ENCODE measurements at regions not wholly inside any gene's neighbourhood (a gene's known extent, or its start where the extent isn't known, plus 50 kb on each side); places are given as distances from the start of the nearest gene placed in this dataset.

- no peak for DNase-seq (ENCODE audit: low read depth, low spot score)
Observed at GRCh38 chr18:67380867-67381266, 135.7 kb downstream of the DSEL start.

- no peak for DNase-seq (ENCODE audit: low read depth, low spot score)
Observed at GRCh38 chr18:67379981-67380380, 136.5 kb downstream of the DSEL start.

DNA sequence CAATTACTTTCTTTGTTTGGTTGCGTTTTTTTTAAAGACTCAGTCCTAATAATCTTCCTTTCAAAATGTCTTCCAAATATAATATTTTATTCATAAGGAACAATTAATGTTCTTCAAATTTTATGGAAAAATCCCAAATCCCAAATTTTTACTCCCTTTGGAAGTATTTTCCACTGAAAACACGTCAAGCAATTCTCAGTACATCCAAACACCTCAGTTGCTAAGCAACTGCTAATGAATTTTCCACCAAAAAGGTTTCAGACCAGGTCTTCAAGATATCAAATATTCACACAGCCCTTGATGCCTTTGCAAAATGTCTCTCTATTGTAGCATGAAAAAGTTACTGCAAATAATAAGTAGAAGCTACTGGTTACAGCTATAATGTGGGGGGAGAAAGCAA lies 140.1 kb downstream of the DSEL start:
- DNase-seq (ENCODE audit: low read depth, low spot score) = no peak

DNA sequence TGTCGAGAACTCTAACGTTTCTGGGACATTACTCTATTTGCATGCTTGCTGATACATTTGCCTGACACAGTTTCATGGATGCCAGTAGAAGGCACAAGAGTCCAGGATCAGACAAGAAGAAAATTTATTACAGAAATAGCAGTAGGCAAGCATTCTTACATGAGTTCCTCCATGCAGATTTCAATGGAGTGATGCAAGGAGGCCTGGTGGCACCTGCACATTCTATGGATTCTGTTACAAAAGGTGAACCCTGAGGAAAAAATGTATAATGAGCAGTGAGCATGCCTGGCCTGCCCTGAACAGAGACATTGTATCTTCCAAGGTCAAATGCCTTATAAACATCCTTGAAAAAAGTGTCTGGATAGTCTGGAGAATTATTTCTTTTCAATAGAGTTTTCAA lies 142.9 kb downstream of the DSEL start:
- DNase-seq (ENCODE audit: low read depth, low spot score) = no peak

GRCh38 chr18:67367540-67367939 lies 149.0 kb downstream of the DSEL start:
- DNase-seq (ENCODE audit: low read depth, low spot score) = no peak

DNA sequence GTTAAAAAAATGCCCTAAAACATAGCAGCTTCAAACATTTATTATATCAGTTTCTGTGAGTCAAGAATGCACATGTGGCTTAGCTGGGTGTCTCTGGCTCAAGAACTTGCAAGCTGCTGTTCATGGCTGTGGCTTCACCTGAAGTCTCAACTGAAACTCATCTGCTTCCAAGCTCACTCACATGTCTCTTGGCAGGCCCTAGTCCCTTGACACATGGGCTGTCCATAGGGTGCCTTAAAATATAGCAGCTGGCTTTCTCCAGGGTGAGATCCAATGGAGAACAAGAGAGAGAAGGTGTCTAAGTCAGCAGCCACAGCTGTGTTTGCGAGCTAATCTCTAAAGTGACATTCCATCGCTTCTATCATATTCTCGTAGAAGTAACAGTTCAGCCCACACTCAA lies 152.8 kb downstream of the DSEL start:
- no peak for DNase-seq (ENCODE audit: low read depth, low spot score)

GRCh38 chr18:67362906-67363305 lies 153.6 kb downstream of the DSEL start:
- DNase-seq (ENCODE audit: low read depth, low spot score) = no peak

DNA sequence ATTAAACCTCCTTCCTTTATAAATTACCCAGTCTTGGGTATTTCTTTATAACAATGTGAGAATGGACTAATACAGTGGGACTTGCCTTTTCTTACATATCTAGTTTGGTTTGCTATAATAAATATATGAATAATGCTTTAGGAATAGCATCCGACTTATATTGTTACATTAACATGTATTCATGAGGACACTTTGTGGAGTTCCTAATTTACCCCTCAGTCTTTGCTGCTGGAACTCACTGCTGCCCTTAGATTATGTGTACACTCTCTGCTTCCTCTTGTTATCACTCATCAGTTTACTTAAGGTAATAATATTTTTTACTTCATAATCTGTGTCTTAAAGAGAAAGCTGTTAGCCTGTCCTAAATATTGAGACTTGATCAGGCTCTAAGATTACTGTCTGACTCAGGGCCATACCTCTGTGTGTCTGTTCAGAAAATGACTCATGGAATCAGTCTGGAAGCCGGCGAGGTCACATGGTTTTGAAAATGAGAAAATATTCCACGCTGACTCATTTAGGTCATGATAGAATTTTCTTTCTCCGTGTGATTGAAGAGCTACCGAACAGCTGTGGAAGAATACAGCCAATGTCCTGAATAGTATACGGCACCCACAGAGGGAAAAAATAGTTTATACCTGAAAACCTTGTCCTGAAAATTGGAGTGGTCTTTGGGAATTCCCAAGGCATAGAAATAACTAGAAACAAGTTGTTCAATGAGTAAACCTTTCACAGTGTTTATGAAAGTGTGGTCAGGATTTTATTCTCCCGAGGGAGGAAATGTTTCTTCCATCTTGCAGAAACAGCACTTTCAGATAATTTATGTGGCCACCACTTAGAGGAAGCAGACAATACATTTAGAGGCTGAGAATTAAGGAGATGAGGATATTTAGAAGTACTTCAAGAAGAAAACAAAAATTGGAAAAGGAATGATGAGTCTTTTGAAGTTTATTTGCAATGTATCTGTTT lies 156.4 kb downstream of the DSEL start:
- no peak for DNase-seq (ENCODE audit: low read depth, low spot score)

DNA sequence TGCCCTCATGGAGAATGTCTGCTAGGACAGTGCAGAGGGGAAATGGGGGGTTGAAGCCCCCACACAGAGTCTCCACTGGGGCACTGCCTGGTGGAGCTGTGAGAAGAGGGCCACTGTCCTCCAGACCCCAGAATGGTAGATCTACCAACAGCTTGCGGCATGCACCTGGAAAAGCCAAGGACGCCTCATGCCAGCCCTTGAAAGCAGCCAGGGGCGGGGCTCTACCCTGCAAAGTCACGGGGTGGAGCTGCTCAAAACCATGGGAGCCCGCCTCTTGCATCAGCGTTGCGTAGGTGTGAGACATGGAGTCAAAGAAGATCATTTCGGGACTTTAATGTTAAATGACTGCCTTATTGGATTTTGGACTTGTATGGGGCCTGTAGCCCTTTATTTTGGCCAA lies 157.6 kb downstream of the DSEL start:
- DNase-seq (ENCODE audit: low read depth, low spot score) = no peak

DNA sequence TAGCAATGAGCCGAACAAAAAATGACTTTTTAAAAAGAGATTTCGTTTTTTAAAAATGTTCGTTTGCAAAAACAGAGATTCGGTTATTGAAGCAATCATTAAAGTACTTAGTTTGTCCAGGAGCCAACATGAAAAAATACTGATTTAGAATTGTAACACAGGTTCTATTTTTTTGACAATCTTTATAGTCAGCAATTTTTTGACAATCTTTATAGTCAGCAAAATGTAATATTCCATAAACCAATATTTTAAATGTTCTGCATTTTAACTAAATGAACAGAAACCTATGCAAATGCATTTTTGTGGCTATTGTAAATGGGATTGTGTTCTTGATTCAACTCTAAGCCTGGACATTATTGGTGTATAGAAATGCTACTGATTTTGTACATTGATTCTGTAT lies 161.8 kb downstream of the DSEL start:
- DNase-seq (ENCODE audit: low read depth, low spot score) = no peak

GRCh38 chr18:67354091-67354490 lies 162.4 kb downstream of the DSEL start:
- no peak for DNase-seq (ENCODE audit: low read depth, low spot score)

DNA sequence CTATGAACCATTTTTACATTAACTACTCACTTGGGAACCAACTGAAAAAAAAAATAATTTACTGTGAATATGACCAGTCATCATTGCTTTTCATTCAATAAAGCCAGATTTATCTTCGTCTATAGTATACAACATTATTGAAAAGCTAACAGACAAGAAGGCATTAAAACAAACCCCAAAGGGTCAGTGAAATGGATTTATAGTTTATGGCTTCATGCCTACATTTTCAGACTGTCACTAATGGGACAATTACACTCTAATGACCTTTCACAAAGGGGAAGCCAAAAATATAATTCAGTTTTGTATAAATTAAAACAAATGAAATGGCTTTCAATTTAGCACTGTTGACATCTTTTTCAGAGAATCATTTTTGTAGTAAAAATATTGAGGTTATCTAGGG lies 169.1 kb downstream of the DSEL start:
- no peak for DNase-seq (ENCODE audit: low read depth, low spot score)

- DNase-seq (ENCODE audit: low read depth, low spot score) = no peak
Observed at GRCh38 chr18:67342159-67342558, 174.4 kb downstream of the DSEL start.

DNA sequence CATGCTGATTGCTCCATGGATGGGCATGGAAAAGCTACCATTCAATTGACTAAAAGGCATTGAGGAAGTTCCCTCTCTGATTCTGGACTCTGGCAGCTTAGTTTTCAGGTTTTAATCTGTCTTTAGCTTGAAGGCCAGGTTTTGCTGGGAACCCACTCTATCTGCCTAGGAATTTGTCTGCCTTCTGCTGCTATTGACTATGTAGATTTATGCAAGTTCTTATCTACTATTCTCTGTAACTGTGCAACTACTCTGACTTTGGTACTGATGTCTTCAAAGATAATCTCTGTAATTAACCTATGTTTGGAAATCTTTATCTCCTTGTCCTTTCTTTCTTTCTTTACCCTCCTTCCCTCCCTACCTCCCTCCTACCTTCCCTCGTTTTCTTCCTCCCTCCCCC lies 178.8 kb downstream of the DSEL start:
- no peak for DNase-seq (ENCODE audit: low read depth, low spot score)

DNA sequence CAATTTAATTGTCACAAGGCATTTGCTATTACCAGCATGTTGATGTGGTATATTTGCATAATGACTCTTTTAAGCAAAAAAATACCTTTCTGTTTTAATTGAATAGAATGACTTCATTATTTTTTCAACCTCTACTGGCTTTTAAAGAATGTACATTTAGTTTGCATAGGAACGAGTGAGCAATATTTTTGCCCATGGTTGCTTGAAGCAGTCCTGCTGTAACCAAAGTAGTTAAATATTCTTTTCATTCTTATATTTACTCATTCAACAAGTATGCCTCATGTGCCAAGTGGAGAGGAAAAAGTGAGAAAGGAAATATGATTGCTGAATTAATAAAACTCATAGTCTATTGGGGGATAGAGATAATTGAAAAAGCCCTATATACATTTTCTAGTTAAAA lies 184.7 kb downstream of the DSEL start:
- no peak for DNase-seq (ENCODE audit: low read depth, low spot score)

DNA sequence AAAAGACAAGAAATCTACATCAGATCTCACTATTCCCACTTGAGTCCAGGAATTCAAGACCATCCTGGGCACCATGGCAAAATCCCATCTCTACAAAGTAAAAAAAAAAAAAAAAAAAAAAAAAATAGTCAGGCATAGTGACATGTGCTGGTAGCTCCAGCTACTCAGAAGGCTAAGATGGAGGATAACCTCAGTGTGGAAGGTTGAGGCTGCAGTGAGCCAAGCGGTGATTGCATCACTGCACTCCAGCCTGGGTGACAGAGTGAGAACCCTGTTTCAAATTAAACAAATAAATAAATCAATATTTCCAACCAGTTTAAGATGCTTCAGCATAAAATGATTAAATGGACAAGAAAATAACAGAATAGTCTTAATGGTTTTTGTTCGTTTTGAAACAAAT lies 197.4 kb downstream of the DSEL start:
- DNase-seq (ENCODE audit: low read depth, low spot score) = no peak

GRCh38 chr18:67318651-67319050 lies 197.9 kb downstream of the DSEL start:
- no peak for DNase-seq (ENCODE audit: low read depth, low spot score)

DNA sequence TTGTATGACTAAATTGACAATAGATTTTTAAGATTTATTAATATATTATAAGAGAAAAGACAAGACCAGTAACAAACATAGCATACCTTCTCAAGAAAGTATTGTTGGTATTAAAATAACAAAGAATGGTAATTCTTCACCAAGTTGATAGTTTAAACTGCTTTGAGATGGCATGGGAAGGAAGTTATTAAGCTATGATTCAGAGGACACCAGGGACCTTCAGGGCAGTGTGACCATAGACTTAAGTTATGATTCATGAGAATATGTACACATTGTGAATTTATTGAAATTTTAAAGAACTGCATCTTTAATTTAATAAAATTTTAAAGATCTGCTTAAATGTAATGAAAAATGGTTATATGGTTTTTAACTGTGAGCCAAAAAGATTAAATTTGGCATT lies 205.7 kb downstream of the DSEL start:
- no peak for DNase-seq (ENCODE audit: low read depth, low spot score)

- no peak for DNase-seq (ENCODE audit: low read depth, low spot score)
Observed at GRCh38 chr18:67308819-67309218, 207.7 kb downstream of the DSEL start.

- DNase-seq (ENCODE audit: low read depth, low spot score) = no peak
Observed at GRCh38 chr18:67305466-67305865, 211.1 kb downstream of the DSEL start.

DNA sequence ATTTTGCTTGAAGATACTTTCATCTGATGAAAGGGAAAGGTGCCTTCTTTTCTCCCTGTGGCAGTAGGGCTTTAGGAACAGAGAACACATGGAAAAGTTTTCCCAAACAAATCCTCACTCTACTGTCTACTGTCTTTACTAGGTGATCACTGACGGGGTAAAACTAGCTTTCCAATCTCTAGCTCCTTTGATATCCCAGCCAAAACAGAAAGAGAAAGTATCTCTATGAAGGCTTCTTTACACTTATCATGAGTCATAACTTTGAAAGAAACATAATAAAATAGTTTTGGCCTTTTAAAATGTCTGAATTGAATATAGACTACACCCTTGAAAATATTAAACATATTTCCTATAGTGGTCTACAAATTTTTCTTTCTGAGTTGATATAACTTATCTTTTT lies 214.5 kb downstream of the DSEL start:
- DNase-seq (ENCODE audit: low read depth, low spot score) = no peak

DNA sequence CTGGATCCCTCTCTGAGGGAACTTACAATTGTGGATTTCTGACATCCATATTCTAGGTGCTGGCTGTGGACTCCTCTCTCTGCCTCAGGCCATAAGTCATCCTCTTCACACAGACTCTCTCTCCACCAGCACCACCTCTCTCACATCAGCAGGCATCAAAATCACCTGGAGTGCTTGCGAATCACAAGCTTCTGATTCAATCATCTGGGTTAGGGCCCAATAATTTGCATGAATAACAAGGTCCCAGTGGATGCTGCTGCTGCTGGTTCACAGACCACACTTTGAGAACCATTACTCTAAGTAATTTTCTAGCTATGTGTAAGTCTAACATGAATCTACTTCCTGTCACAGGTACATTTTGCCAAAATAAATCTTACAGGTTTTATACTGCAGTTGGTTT lies 214.9 kb downstream of the DSEL start:
- DNase-seq (ENCODE audit: low read depth, low spot score) = no peak

DNA sequence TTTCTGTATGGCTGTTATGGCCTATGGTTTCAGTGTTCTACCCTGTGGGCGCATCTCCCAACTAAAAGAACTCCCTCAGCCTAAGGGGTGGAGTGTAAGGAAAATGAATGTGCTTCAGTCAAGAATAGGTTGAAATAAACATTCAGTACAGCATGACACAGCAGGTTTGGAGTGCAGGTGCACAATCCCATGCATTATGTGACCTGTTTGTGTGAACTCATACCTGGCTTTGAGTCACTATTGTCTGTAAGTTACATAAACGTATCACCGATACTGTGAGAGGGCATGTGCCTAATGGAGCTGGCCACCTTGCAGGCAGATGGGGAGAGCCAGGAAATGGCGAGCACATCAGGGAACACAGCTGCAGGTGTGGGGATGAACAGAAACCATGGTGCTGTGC lies 216.0 kb downstream of the DSEL start:
- DNase-seq (ENCODE audit: low read depth, low spot score) = no peak

DNA sequence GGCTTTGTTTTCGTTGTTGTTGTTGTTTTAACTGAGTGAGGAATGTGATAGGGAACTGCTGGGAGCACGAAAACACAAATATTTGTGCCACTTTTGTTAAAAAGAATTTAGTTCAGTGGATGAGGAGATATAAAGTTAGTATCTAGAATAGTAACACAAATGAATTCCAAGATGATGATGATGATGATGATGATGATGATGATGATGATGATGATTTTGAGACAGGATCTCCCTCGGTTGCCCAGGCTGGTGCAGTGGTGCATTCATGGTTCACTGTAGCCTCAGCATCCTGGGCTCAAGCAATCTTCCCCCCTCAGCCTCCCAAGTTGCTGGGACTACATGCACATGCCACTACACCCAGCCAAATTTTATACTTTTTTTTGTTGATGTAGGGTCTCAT lies 223.7 kb downstream of the DSEL start:
- DNase-seq (ENCODE audit: low read depth, low spot score) = no peak

Measured in iPS DF 19.7 (cell line).